Ureter (tissue), 1 donor: ENCODE measurements at regions not wholly inside any gene's neighbourhood (a gene's known extent, or its start where the extent isn't known, plus 50 kb on each side); places are given as distances from the start of the nearest gene placed in this dataset.

Experiments
- DNase-seq: peaks from one replicate; pipeline ENCODE4 v3.0.0-alpha.2; 2020; ENCODE audit warnings: low spot score
- donor health status: DM: yes; HTN: yes; CAD: no.

GRCh38 chrX:39912126-39912525 is 185.6 kb downstream of the BCOR start:
- DNase-seq, result no peak

GRCh38 chrX:39915081-39915480 is 182.7 kb downstream of the BCOR start:
- no peak for DNase-seq

GRCh38 chrX:39915596-39915995 is 182.2 kb downstream of the BCOR start:
- no peak for DNase-seq

GRCh38 chrX:39921838-39922237 is 175.9 kb downstream of the BCOR start:
- DNase-seq, result no peak

- DNase-seq, result no peak
Measured at GRCh38 chrX:39922488-39922887, 175.3 kb downstream of the BCOR start.

- DNase-seq, result no peak
Measured at GRCh38 chrX:39922926-39923325, 174.8 kb downstream of the BCOR start.

GRCh38 chrX:39927380-39927779 is 170.4 kb downstream of the BCOR start:
- no peak for DNase-seq

GRCh38 chrX:39928704-39929378 is 168.9 kb downstream of the BCOR start:
- no peak for DNase-seq

GRCh38 chrX:39929379-39930025 is 168.3 kb downstream of the BCOR start:
- DNase-seq, result no peak

- no peak for DNase-seq
Measured at GRCh38 chrX:39930786-39931528, 166.8 kb downstream of the BCOR start.

GRCh38 chrX:39931529-39932282 is 166.1 kb downstream of the BCOR start:
- no peak for DNase-seq

GRCh38 chrX:39935411-39936064 is 162.2 kb downstream of the BCOR start:
- no peak for DNase-seq

GRCh38 chrX:39936886-39937770 is 160.6 kb downstream of the BCOR start:
- no peak for DNase-seq

GRCh38 chrX:39938466-39938865 is 159.3 kb downstream of the BCOR start:
- DNase-seq, result no peak

GRCh38 chrX:39939678-39940077 is 158.1 kb downstream of the BCOR start:
- no peak for DNase-seq

- DNase-seq, result no peak
Measured at GRCh38 chrX:39941332-39941920, 156.3 kb downstream of the BCOR start.

GRCh38 chrX:39944416-39944815 is 153.3 kb downstream of the BCOR start:
- no peak for DNase-seq

- no peak for DNase-seq
Measured at GRCh38 chrX:39945709-39946108, 152.0 kb downstream of the BCOR start.

- DNase-seq, result no peak
Measured at GRCh38 chrX:39946822-39947221, 150.9 kb downstream of the BCOR start.

- no peak for DNase-seq
Measured at GRCh38 chrX:39948582-39948981, 149.2 kb downstream of the BCOR start.
